HCT116 (cell line): ENCODE measurements at regions not wholly inside any gene's neighbourhood (a gene's known extent, or its start where the extent isn't known, plus 50 kb on each side); places are given as distances from the start of the nearest gene placed in this dataset.

ENCODE experiments used
- ATAC-seq: fragments of 200-7000 bp; cut with Tn5 transposase; 2 replicates; pipeline ENCODE4 v1.9.1; 2020; ENCODE audit warnings: mild to moderate bottlenecking, moderate library complexity
- BruUV-seq: library from RNA; stranded (reverse); fragments of 400-500 nt; replicated peaks from 2 replicates; lab custom pipeline; 2021; lab: Mats Ljungman, UMichigan
- CTCF ChIA-PET: fragments of 300-600 bp; sonication (Branson Sonifier 250); formaldehyde crosslinking; loops from one replicate; lab custom pipeline; 2021; ENCODE audit warnings: antibody characterized with exemption; lab: Charles Lee
- POLR2A ChIA-PET: fragments of 300-600, 350-600 bp; sonication (Branson Sonifier 250); formaldehyde crosslinking; loops from one replicate; lab custom pipeline; 2021; ENCODE audit warnings: antibody characterized with exemption; lab: Charles Lee
- RAD21 ChIA-PET, 2 experiments: fragments of 300-600 bp; sonication (Branson Sonifier 250); formaldehyde crosslinking; loops; one replicate each; lab custom pipeline; 2023; ENCODE audit warnings: low total read pairs in 2 of 2; ENCODE audit not compliant: uncharacterized antibody in 2 of 2, unreplicated experiment in 2 of 2, low non-redundant PET in 1 of 2; lab: Charles Lee
- DNase-seq: peaks from one replicate; pipeline ENCODE4 v3.0.0-alpha.2; 2010; ENCODE audit warnings: low read depth, low spot score
- H2AFZ ChIP-seq: fragments of 200-600 bp; shearing (Covaris generic), sonication (generic); 2 replicates; pipeline ENCODE4 v1.6.1; 2017; ENCODE audit warnings: low read depth, mixed run types, mixed read lengths, antibody characterized with exemption, low read length; ENCODE audit not compliant: poor library complexity, severe bottlenecking
- H3K27ac ChIP-seq: 2 replicates; pipeline ENCODE4 v1.5.1; 2012; ENCODE audit warnings: low read depth, low read length
- H3K27me3 ChIP-seq: fragments of 200-600 bp; sonication (generic); 2 replicates; pipeline ENCODE4 v1.6.1; 2016; ENCODE audit warnings: mixed run types, low read length, mixed read lengths; ENCODE audit not compliant: insufficient read depth
- H3K36me3 ChIP-seq, 2 experiments: fragments of 200-500 bp in 1 of 2; fragments of 200-600 bp in 1 of 2; sonication (Bioruptor generic) in 1 of 2; sonication (generic) in 1 of 2; 2 replicates each; pipeline versions ENCODE4 v1.5.1 to v1.6.1; 2014 to 2016; ENCODE audit warnings: low read length in 2 of 2, inconsistent platforms in 1 of 2, mixed read lengths in 1 of 2, mixed run types in 1 of 2; ENCODE audit not compliant: insufficient read depth in 2 of 2, control insufficient read depth in 1 of 2
- H3K4me1 ChIP-seq, 2 experiments: fragments of 200-600 bp in 1 of 2; sonication (generic) in 1 of 2; 2 replicates each; pipeline versions ENCODE4 v1.5.1 to v1.6.1; 2012 to 2017; ENCODE audit warnings: low read length in 2 of 2, inconsistent platforms in 1 of 2, mild to moderate bottlenecking in 1 of 2, mixed read lengths in 1 of 2, mixed run types in 1 of 2, moderate library complexity in 1 of 2; ENCODE audit not compliant: insufficient read depth in 2 of 2, control insufficient read depth in 1 of 2
- H3K4me2 ChIP-seq: fragments of 200-600 bp; sonication (generic); 2 replicates; pipeline ENCODE4 v1.6.1; 2017; ENCODE audit warnings: mixed run types, low read length, mixed read lengths
- H3K4me3 ChIP-seq, 2 experiments: fragments of 200-600 bp in 1 of 2; sonication (generic) in 1 of 2; replicated peaks in 1 of 2; 2 replicates each; pipeline ENCODE4 v1.5.1; 2011 to 2016; ENCODE audit warnings: low read length in 2 of 2, control low read depth in 1 of 2, low read depth in 1 of 2, mild to moderate bottlenecking in 1 of 2, mixed read lengths in 1 of 2, mixed run types in 1 of 2
- H3K79me2 ChIP-seq: fragments of 200-600 bp; sonication (generic); 2 replicates; pipeline ENCODE4 v1.6.1; 2017; ENCODE audit warnings: mild to moderate bottlenecking, mixed run types, low read length, moderate library complexity, mixed read lengths; ENCODE audit not compliant: insufficient read depth
- H3K9ac ChIP-seq: fragments of 200-600 bp; sonication (generic); 2 replicates; pipeline ENCODE4 v1.6.1; 2016; ENCODE audit warnings: low read length, mixed read lengths
- H3K9me2 ChIP-seq: fragments of 200-600 bp; sonication (generic), shearing (Covaris generic); 2 replicates; pipeline ENCODE4 v1.6.1; 2017; ENCODE audit warnings: mixed run types, mild to moderate bottlenecking, moderate library complexity; ENCODE audit not compliant: insufficient read depth
- H3K9me3 ChIP-seq, 2 experiments: fragments of 200-500 bp in 1 of 2; fragments of 200-600 bp in 1 of 2; sonication (Bioruptor generic) in 1 of 2; sonication (generic) in 1 of 2; 2 replicates each; pipeline ENCODE4 v1.6.1; 2014 to 2017; ENCODE audit warnings: low read length in 2 of 2, mixed read lengths in 2 of 2, inconsistent platforms in 1 of 2, low read depth in 1 of 2, mild to moderate bottlenecking in 1 of 2, mixed run types in 1 of 2, moderate library complexity in 1 of 2; ENCODE audit not compliant: control insufficient read depth in 1 of 2, insufficient read depth in 1 of 2
- H4K20me1 ChIP-seq: fragments of 200-600 bp; sonication (generic), shearing (Covaris generic); 2 replicates; pipeline ENCODE4 v1.6.1; 2017; ENCODE audit warnings: mixed run types, mild to moderate bottlenecking, moderate library complexity; ENCODE audit not compliant: insufficient read depth
- CEBPB ChIP-seq: IDR thresholded peaks from 2 replicates; pipeline ENCODE4 v1.6.1; 2012; ENCODE audit warnings: low read depth
- EGR1 ChIP-seq: IDR thresholded peaks from 2 replicates; pipeline ENCODE4 v1.6.1; 2012; ENCODE audit warnings: low read depth
- ELF1 ChIP-seq: IDR thresholded peaks from 2 replicates; pipeline ENCODE4 v1.6.1; 2012; ENCODE audit warnings: low read depth, borderline replicate concordance
- JUND ChIP-seq: IDR thresholded peaks from 2 replicates; pipeline ENCODE4 v1.6.1; 2012
- MAX ChIP-seq: IDR thresholded peaks from 2 replicates; pipeline ENCODE4 v1.6.1; 2012
- POLR2A ChIP-seq: IDR thresholded peaks from 2 replicates; pipeline ENCODE4 v1.7.0; 2011; ENCODE audit warnings: borderline replicate concordance; ENCODE audit not compliant: insufficient read depth, insufficient read length; ENCODE audit errors: extremely low read depth
- REST ChIP-seq: IDR thresholded peaks from 2 replicates; pipeline ENCODE4 v1.6.1; 2012; ENCODE audit warnings: low read depth
- SP1 ChIP-seq: IDR thresholded peaks from 2 replicates; pipeline ENCODE4 v1.6.1; 2012; ENCODE audit warnings: low read depth
- intact Hi-C: fragments of 100-400 bp; cut with micrococcal nuclease; formaldehyde crosslinking; loops from 2 replicates; pipeline ENCODE4 v1.10.0; 2022

DNA sequence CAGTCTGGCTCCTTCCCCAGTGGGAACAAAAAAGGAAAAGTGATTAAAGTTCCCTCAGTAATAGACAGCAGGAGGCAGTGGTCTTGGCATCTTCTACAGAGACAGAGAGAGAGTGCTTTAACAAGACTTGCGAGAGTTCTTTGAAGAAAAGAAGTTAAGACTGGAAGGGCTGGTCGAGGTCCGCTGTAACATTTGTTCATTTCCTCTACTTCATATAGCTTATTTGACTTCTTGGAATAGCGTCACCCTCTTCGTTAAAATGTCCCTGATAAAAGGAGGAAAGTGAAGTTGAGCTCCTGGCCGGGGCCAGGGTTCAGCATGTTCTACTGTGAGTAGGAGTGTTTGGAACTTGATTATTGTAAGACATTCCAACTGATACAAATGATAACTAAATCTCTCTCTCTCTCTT is 179.8 kb downstream of the SLIT2 start (continued):
- no peak for TF ChIP-seq REST
- TF ChIP-seq JUND, result no peak
- no peak for TF ChIP-seq ELF1
- TF ChIP-seq EGR1, result no peak
- no peak for TF ChIP-seq MAX
- TF ChIP-seq POLR2A, result no peak
- TF ChIP-seq, all 23 proteins: peak for 0

GRCh38 chr4:20432088-20432487 is 180.4 kb downstream of the SLIT2 start:
- no peak overlapping the region for H2AFZ ChIP-seq
- H4K20me1 ChIP-seq, result no peaks in the 10 kb centered on the region
- no peak overlapping the region for H3K27ac ChIP-seq
- POLR2A ChIA-PET, result no interaction called here
- CTCF ChIA-PET, result no interaction called here
- intact Hi-C loops, result no loop called here
- H3K79me2 ChIP-seq, result no peaks in the 10 kb centered on the region
- no peaks in the 10 kb centered on the region for H3K4me1 ChIP-seq
- H3K9me3 ChIP-seq, result no peaks in the 10 kb centered on the region
- H3K36me3 ChIP-seq, result no peaks in the 10 kb centered on the region
- ATAC-seq (no peak), DNase-seq (no peak)
- no peak overlapping the region for H3K9ac ChIP-seq
- BruUV-seq, result no TSS peak
- H3K4me3 ChIP-seq, result no peak overlapping the region
- H3K9me2 ChIP-seq, result no peaks in the 10 kb centered on the region
- TF ChIP-seq SP1 (no peak), POLR2A (no peak), CEBPB (no peak), EGR1 (no peak)
- H3K4me2 ChIP-seq, result no peak overlapping the region
- RAD21 ChIA-PET, result no interaction called here
- H3K27me3 ChIP-seq, result 0 out of 2 replicates have a peak, but pooled peaks cover 4% of the 10 kb centered on the region
